ENCODE measurements at regions not wholly inside any gene's neighbourhood (a gene's known extent, or its start where the extent isn't known, plus 50 kb on each side); places are given as distances from the start of the nearest gene placed in this dataset.
"Not testable (repeated sequence)": the region's sequence is repeated elsewhere in the genome, so short reads cannot be mapped to it uniquely, and the experiment has no call there.

GRCh38 chr9:115757461-115757860 is 396.1 kb upstream of the PAPPA start:
- DNase-seq = no peak

- no peak for DNase-seq
These were observed 395.1 kb upstream of the PAPPA start for GRCh38 chr9:115758441-115758840.

- DNase-seq = no peak
These were observed 394.2 kb upstream of the PAPPA start for GRCh38 chr9:115759426-115759825.

GRCh38 chr9:115764645-115765044 is 388.9 kb upstream of the PAPPA start:
- no peak for DNase-seq

- DNase-seq = no peak
These were observed 388.5 kb upstream of the PAPPA start for GRCh38 chr9:115765060-115765459.

GRCh38 chr9:115766370-115766955 is 387.1 kb upstream of the PAPPA start:
- DNase-seq = no peak

GRCh38 chr9:115770521-115770920 is 383.1 kb upstream of the PAPPA start:
- DNase-seq = no peak

GRCh38 chr9:115775659-115776058 is 377.9 kb upstream of the PAPPA start:
- no peak for DNase-seq

- no peak for DNase-seq
These were observed 376.0 kb upstream of the PAPPA start for GRCh38 chr9:115777610-115778009.

GRCh38 chr9:115781070-115781736 is 372.4 kb upstream of the PAPPA start:
- DNase-seq = no peak

GRCh38 chr9:115786321-115786720 is 367.3 kb upstream of the PAPPA start:
- no peak for DNase-seq

- DNase-seq = no peak
These were observed 363.1 kb upstream of the PAPPA start for GRCh38 chr9:115790520-115790919.

GRCh38 chr9:115794921-115795475 is 358.6 kb upstream of the PAPPA start:
- no peak for DNase-seq

GRCh38 chr9:115799734-115800133 is 353.9 kb upstream of the PAPPA start:
- no peak for DNase-seq

GRCh38 chr9:115804206-115804605 is 349.4 kb upstream of the PAPPA start:
- no peak for DNase-seq

- DNase-seq = no peak
These were observed 345.5 kb upstream of the PAPPA start for GRCh38 chr9:115808108-115808507.

- no peak for DNase-seq
These were observed 344.9 kb upstream of the PAPPA start for GRCh38 chr9:115808695-115809094.

GRCh38 chr9:115810166-115810565 is 343.4 kb upstream of the PAPPA start:
- no peak for DNase-seq

GRCh38 chr9:115814081-115814480 is 339.5 kb upstream of the PAPPA start:
- no peak for DNase-seq

GRCh38 chr9:115815786-115816185 is 337.8 kb upstream of the PAPPA start:
- DNase-seq = no peak

GRCh38 chr9:115818651-115819050 is 334.9 kb upstream of the PAPPA start:
- DNase-seq = not testable (repeated sequence)

- DNase-seq = no peak
These were observed 321.6 kb upstream of the PAPPA start for GRCh38 chr9:115832031-115832430.

GRCh38 chr9:115837618-115838017 is 316.0 kb upstream of the PAPPA start:
- DNase-seq = no peak

GRCh38 chr9:115838417-115838816 is 315.2 kb upstream of the PAPPA start:
- no peak for DNase-seq

GRCh38 chr9:115844433-115844832 is 309.2 kb upstream of the PAPPA start:
- not testable (repeated sequence) for DNase-seq
